ENCODE measurements at regions not wholly inside any gene's neighbourhood (a gene's known extent, or its start where the extent isn't known, plus 50 kb on each side); places are given as distances from the start of the nearest gene placed in this dataset.

- TF ChIP-seq POLR2AphosphoS5 (IDR thresholded peaks at IDR 0.05; ENCODE audit: low read length) (no peak), CTCF (IDR thresholded peaks at IDR 0.05 in 2 of 3, conservative IDR thresholded peaks at IDR 0.05 in 1 of 3; ENCODE audit: control insufficient read depth in 2 of 3, extremely low read depth in 1 of 3, insufficient read depth in 1 of 3, low read depth in 3 of 3, low read length in 3 of 3) (no peak), RAD51 (IDR thresholded peaks at IDR 0.05) (no peak), YY1 (IDR thresholded peaks at IDR 0.05; ENCODE audit: low read depth, low read length) (no peak), EZH2 (IDR thresholded peaks at IDR 0.05; ENCODE audit: borderline replicate concordance, control insufficient read depth, low read depth, low read length) (no peak), BRCA1 (IDR thresholded peaks at IDR 0.05; ENCODE audit: low read depth, low read length) (no peak), BHLHE40 (IDR thresholded peaks at IDR 0.05; ENCODE audit: borderline replicate concordance in 1 of 2, low read depth in 2 of 2, low read length in 1 of 2) (no peak), CREM (IDR thresholded peaks at IDR 0.05; ENCODE audit: low read depth) (no peak), MEF2A (IDR thresholded peaks at IDR 0.05; ENCODE audit: insufficient read depth, low read depth, low read length) (no peak), SP1 (IDR thresholded peaks at IDR 0.05; ENCODE audit: low read depth, low read length) (no peak), ZNF217 (IDR thresholded peaks at IDR 0.05) (no peak), RFX5 (IDR thresholded peaks at IDR 0.05; ENCODE audit: low read depth, low read length) (no peak)
These were observed 283.7 kb downstream of the CD83 start for GRCh38 chr6:14401246-14401645.

All from GM12878 (cell line).